GM12878 (cell line): ENCODE measurements at regions not wholly inside any gene's neighbourhood (a gene's known extent, or its start where the extent isn't known, plus 50 kb on each side); places are given as distances from the start of the nearest gene placed in this dataset.

Experiments
- ASH2L ChIP-seq: fragments of 300-600, 200-600 bp; sonication (generic); IDR thresholded peaks from 2 replicates; pipeline ENCODE4 v1.6.1; 2017; ENCODE audit warnings: low read depth, mild to moderate bottlenecking, borderline replicate concordance
- DPF2 ChIP-seq: fragments of 450-650 bp; IDR thresholded peaks from 2 replicates; pipeline ENCODE4 v1.6.1; 2017; ENCODE audit warnings: mild to moderate bottlenecking
- ZBTB33 ChIP-seq: fragments of 450-650 bp; IDR thresholded peaks from 2 replicates; pipeline ENCODE4 v1.6.1; 2017; ENCODE audit warnings: mild to moderate bottlenecking

GRCh38 chr5:27091858-27092257 lies 53.5 kb upstream of the CDH9 start:
- TF ChIP-seq ASH2L (no peak), DPF2 (no peak), ZBTB33 (no peak)
